Thoracic aorta (tissue), 2 donors: ENCODE measurements at regions not wholly inside any gene's neighbourhood (a gene's known extent, or its start where the extent isn't known, plus 50 kb on each side); places are given as distances from the start of the nearest gene placed in this dataset.
"Not testable (repeated sequence)": the region's sequence is repeated elsewhere in the genome, so short reads cannot be mapped to it uniquely, and the experiment has no call there.

Source experiments
- ATAC-seq: fragments of 150-250 bp; one replicate; pipeline ENCODE4 v1.8.0; 2017; ENCODE audit warnings: low read depth; ENCODE audit not compliant: insufficient number of reproducible peaks, low FRiP score
- DNase-seq: peaks from one replicate; pipeline ENCODE4 v3.0.0-alpha.2; 2020; ENCODE audit warnings: low spot score
- H3K27ac ChIP-seq, 2 donors: fragments of 200-600 bp; sonication (generic); 1 replicate in 1 of 2; 2 replicates in 1 of 2; pipeline ENCODE4 v1.5.1; 2016; ENCODE audit warnings: mild to moderate bottlenecking in 2 of 2, moderate library complexity in 2 of 2
- H3K27me3 ChIP-seq: fragments of 200-600 bp; sonication (generic); replicated peaks from 2 replicates; pipeline ENCODE4 v1.6.0; 2016; ENCODE audit warnings: mild to moderate bottlenecking; ENCODE audit not compliant: insufficient read depth
- H3K36me3 ChIP-seq: fragments of 200-600 bp; sonication (generic); one replicate; pipeline ENCODE4 v1.5.1; 2016
- H3K4me1 ChIP-seq, 2 donors: fragments of 200-600 bp; sonication (generic); 1 replicate in 1 of 2; 2 replicates in 1 of 2; pipeline versions ENCODE4 v1.5.1 to v1.6.0; 2016; ENCODE audit warnings: low read depth in 2 of 2, mild to moderate bottlenecking in 1 of 2; ENCODE audit not compliant: control insufficient read depth in 1 of 2
- H3K4me3 ChIP-seq: fragments of 200-600 bp; sonication (generic); 2 replicates; pipeline ENCODE4 v1.5.1; 2016; ENCODE audit warnings: mild to moderate bottlenecking
- H3K9me3 ChIP-seq: fragments of 200-600 bp; sonication (generic); 2 replicates; pipeline ENCODE4 v1.5.1; 2016
- CTCF ChIP-seq: fragments of 200-600 bp; sonication (generic); IDR thresholded peaks from one replicate; pipeline ENCODE4 v1.5.1; 2019; ENCODE audit warnings: antibody characterized with exemption

GRCh38 chr2:190759749-190760213 is 110.9 kb downstream of the NAB1 start:
- TF ChIP-seq CTCF: no peak
- ATAC-seq: no peak
- DNase-seq: no peak

GRCh38 chr2:190760353-190761150 is 111.7 kb downstream of the NAB1 start:
- not testable (repeated sequence) for H3K27ac ChIP-seq, ATAC-seq

More at GRCh38 chr2:190759749-190760213, 110.9 kb downstream of the NAB1 start:
- Histone ChIP-seq H3K36me3 (no peaks in the 10 kb centered on the region), H3K4me3 (no peak overlapping the region), H3K27ac (no peak overlapping the region), H3K27me3 (no peaks in the 10 kb centered on the region), H3K9me3 (no peaks in the 10 kb centered on the region), H3K4me1 (no peaks in the 10 kb centered on the region)

GRCh38 chr2:190761216-190761615 is 112.3 kb downstream of the NAB1 start:
- H3K4me1 ChIP-seq, H3K27ac ChIP-seq, H3K36me3 ChIP-seq, H3K27me3 ChIP-seq, DNase-seq, H3K9me3 ChIP-seq, ATAC-seq: not testable (repeated sequence)
- peak overlapping the region; percentile 66 for H3K4me3 ChIP-seq

More at GRCh38 chr2:190760353-190761150, 111.7 kb downstream of the NAB1 start:
- H3K9me3 ChIP-seq, H3K36me3 ChIP-seq, DNase-seq, H3K27me3 ChIP-seq, H3K4me1 ChIP-seq: not testable (repeated sequence)
- peak overlapping the region; percentile 66 for H3K4me3 ChIP-seq

DNA sequence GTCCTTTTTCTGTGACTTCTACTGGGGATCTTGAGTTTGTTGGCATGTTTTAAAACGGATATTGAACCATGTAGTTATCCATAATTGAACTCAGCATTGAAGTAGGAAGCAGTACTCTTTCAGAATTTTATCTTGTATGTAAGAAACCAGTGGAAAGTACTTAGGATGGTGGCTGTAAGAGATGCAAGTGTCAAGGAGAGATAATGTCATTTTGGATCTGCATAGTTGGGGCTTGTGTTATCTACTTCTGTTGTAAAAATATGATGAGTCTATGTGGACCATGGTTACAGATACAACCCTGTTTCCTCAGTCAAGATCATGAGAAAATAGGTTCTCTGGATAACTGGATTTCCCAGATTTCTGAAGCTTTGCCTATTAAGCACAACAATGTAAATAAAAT is 113.7 kb downstream of the NAB1 start:
- no peak for DNase-seq
- TF ChIP-seq CTCF: no peak
- no peaks in the 10 kb centered on the region for H3K4me1 ChIP-seq
- H3K27me3 ChIP-seq: no peaks in the 10 kb centered on the region
- no peaks in the 10 kb centered on the region for H3K9me3 ChIP-seq
- no peak overlapping the region for H3K4me3 ChIP-seq
- H3K27ac ChIP-seq: no peak overlapping the region
- no peaks in the 10 kb centered on the region for H3K36me3 ChIP-seq
- no peak for ATAC-seq

DNA sequence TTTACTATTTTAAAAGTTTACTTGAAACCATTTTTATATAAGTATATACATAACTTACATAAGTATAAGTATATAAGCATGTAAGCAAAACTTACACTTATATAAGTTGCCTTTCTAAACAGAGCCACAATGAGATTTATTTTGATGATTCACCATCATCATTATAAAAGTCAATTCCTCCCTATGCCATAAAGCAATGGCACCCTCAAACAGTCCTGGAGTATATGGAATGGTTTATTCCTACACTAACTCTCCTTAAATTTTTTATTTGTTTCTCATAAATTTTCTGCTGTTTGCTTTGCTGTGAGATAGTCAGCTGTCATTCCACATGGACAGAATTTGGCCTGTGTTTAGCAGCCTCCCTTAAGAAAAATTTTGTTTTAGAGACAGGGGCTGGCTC is 114.2 kb downstream of the NAB1 start:
- Histone ChIP-seq H3K27me3 (no peaks in the 10 kb centered on the region), H3K9me3 (no peaks in the 10 kb centered on the region), H3K36me3 (no peaks in the 10 kb centered on the region), H3K27ac (no peak overlapping the region), H3K4me1 (no peaks in the 10 kb centered on the region), H3K4me3 (no peak overlapping the region)
- DNase-seq: no peak
- no peak for ATAC-seq
- TF ChIP-seq CTCF: no peak

DNA sequence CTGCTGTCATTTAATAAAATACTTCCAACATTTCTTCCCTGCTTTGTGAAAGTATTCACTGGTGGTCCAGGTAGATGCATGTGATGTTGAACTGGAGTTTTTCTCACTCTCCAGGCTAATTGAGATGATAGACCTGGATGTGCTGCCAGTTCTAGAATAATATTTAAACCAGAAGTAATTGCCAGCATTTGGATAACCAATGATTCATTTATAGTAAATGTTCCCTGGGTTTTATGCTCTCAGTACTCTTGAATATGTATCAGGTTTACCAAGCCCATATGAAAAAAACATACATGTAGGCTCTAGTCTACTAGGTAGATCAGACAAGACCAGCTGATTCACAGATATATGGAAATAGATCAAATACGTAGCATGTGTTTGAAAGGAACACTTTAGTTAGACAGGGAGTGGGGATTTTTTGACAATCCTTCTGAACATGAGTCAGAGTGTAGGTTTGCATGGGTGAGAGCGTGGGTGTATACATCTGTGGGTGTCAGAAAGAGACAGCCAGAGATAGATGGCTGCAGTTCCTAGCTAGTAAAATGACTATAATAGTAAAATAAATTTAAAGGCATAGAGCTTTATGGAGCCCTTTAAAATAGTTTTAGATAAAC is 115.1 kb downstream of the NAB1 start:
- DNase-seq: no peak
- Histone ChIP-seq H3K9me3 (no peaks in the 10 kb centered on the region), H3K27me3 (no peaks in the 10 kb centered on the region), H3K27ac (no peak overlapping the region), H3K4me1 (no peaks in the 10 kb centered on the region), H3K4me3 (no peak overlapping the region), H3K36me3 (no peaks in the 10 kb centered on the region)
- no peak for TF ChIP-seq CTCF
- no peak for ATAC-seq
